ENCODE measurements at regions not wholly inside any gene's neighbourhood (a gene's known extent, or its start where the extent isn't known, plus 50 kb on each side); places are given as distances from the start of the nearest gene placed in this dataset.

- TF ChIP-seq CTCF (IDR thresholded peaks at IDR 0.05; ENCODE audit: low read length): no peak
- TF ChIP-seq EZH2 (IDR thresholded peaks at IDR 0.05; ENCODE audit: borderline replicate concordance, low read length): no peak
Measured at GRCh38 chr16:73526011-73526804, 478.3 kb upstream of the ZFHX3 start.
